ENCODE measurements at regions not wholly inside any gene's neighbourhood (a gene's known extent, or its start where the extent isn't known, plus 50 kb on each side); places are given as distances from the start of the nearest gene placed in this dataset.

GRCh38 chr9:91502913-91503672 is 79.5 kb upstream of the NFIL3 start:
- CTCF ChIA-PET (ENCODE audit: partially characterized antibody): no interaction called here
- Histone ChIP-seq H2BK120ac (replicated peaks; ENCODE audit: low read depth, low read length) (no peak overlapping the region), H3K23me2 (ENCODE audit: low read depth, low read length) (no peaks in the 10 kb centered on the region), H3K79me2 (ENCODE audit: control insufficient read depth in 1 of 2, insufficient read depth in 2 of 2, low read length in 2 of 2) (no peaks in the 10 kb centered on the region), H3K18ac (ENCODE audit: extremely low read depth, low read length) (no peak overlapping the region), H3K9me3 (ENCODE audit: insufficient read depth in 2 of 2, low read depth in 1 of 2, low read length in 1 of 2) (no peaks in the 10 kb centered on the region), H3K4me1 (replicated peaks in 1 of 4; ENCODE audit: control insufficient read depth in 3 of 4, insufficient read depth in 4 of 4, low read length in 3 of 4) (no peaks in the 10 kb centered on the region; a peak in 1 of 7 replicates), H2AK5ac (ENCODE audit: low read depth, low read length) (no peak overlapping the region), H2BK5ac (ENCODE audit: low read depth, low read length) (no peak overlapping the region), H2BK15ac (ENCODE audit: low read length) (no peak overlapping the region), H4K8ac (ENCODE audit: extremely low read depth, insufficient read depth, low read length) (no peak overlapping the region), H3K36me3 (ENCODE audit: control insufficient read depth in 2 of 4, insufficient read depth in 4 of 4, low read length in 3 of 4) (no peaks in the 10 kb centered on the region), H2AFZ (ENCODE audit: low read length) (peak overlapping the region; percentile 9; the same call in 1 of the 2 replicates), H3K4ac (replicated peaks; ENCODE audit: insufficient read length, low read depth, low read length) (no peak overlapping the region), H3K9ac (replicated peaks in 1 of 4; ENCODE audit: extremely low read depth in 1 of 4, low read depth in 3 of 4, low read length in 3 of 4) (no peak overlapping the region), H3K27ac (ENCODE audit: low read depth, low read length) (no peak overlapping the region), H3K56ac (replicated peaks; ENCODE audit: insufficient read length, low read depth, low read length) (no peak overlapping the region), H2BK12ac (ENCODE audit: low read depth, low read length) (no peak overlapping the region), H4K91ac (replicated peaks; ENCODE audit: insufficient read length, low read length) (no peak overlapping the region), H3K14ac (ENCODE audit: insufficient read length) (no peak overlapping the region), H3K27me3 (replicated peaks in 1 of 4; ENCODE audit: control insufficient read depth in 3 of 4, extremely low read depth in 1 of 4, insufficient read depth in 3 of 4, low read length in 3 of 4) (no peaks in the 10 kb centered on the region), H2BK20ac (ENCODE audit: low read length) (no peak overlapping the region), H4K20me1 (replicated peaks in 1 of 2; ENCODE audit: control insufficient read depth in 1 of 2, insufficient read depth in 2 of 2, low read length in 2 of 2) (no peaks in the 10 kb centered on the region), H3K79me1 (ENCODE audit: low read depth, low read length) (no peaks in the 10 kb centered on the region), H3K23ac (ENCODE audit: insufficient read length) (no peak overlapping the region), H4K5ac (ENCODE audit: insufficient read length, low read depth, low read length) (no peak overlapping the region), H3K4me2 (ENCODE audit: insufficient read depth in 1 of 2, low read depth in 2 of 2, low read length in 2 of 2) (no peak overlapping the region), H3K4me3 (ENCODE audit: extremely low read depth in 1 of 4, insufficient read depth in 2 of 4, low read depth in 3 of 4, low read length in 4 of 4) (no peak overlapping the region)
- POLR2A ChIA-PET (ENCODE audit: partially characterized antibody): no interaction called here
- TF ChIP-seq E2F6 (IDR thresholded peaks at IDR 0.05) (no peak), SP1 (IDR thresholded peaks at IDR 0.05; ENCODE audit: low read depth, low read length) (no peak), CEBPB (IDR thresholded peaks at IDR 0.05; ENCODE audit: low read depth, low read length) (peak; percentile 92), USF2 (IDR thresholded peaks at IDR 0.05; ENCODE audit: low read length) (no peak), ZNF274 (IDR thresholded peaks at IDR 0.05; ENCODE audit: borderline replicate concordance, extremely low read depth, low read length) (no peak)
- FAIRE-seq (no peak), DNase-seq (ENCODE audit: low read depth in 1 of 2, low spot score in 2 of 2) (no peak)
- WGBS, 2 experiments (ENCODE audit: extremely low coverage in 1 of 2, insufficient coverage in 1 of 2, insufficient read length in 1 of 2, insufficient replicate concordance in 2 of 2, low coverage in 1 of 2, low lambda C conversion rate in 2 of 2, missing lambda C conversion rate in 1 of 2): 91% methylated on average over 12 of the region's 12 CpGs; no CpG with 5 or more reads in 1 of the 2 experiments

Data from H1 (cell line).